Cerebellar nuclear complex (tissue), 1 donor: ENCODE measurements at regions not wholly inside any gene's neighbourhood (a gene's known extent, or its start where the extent isn't known, plus 50 kb on each side); places are given as distances from the start of the nearest gene placed in this dataset.

Source experiments
- DNase-seq, 2 experiments: peaks; one replicate each; lab custom pipeline; 2025; lab: John Stamatoyannopoulos, UW

GRCh38 chr21:14722841-14723483 lies 176.8 kb upstream of the SAMSN1 start:
- no peak for DNase-seq

DNA sequence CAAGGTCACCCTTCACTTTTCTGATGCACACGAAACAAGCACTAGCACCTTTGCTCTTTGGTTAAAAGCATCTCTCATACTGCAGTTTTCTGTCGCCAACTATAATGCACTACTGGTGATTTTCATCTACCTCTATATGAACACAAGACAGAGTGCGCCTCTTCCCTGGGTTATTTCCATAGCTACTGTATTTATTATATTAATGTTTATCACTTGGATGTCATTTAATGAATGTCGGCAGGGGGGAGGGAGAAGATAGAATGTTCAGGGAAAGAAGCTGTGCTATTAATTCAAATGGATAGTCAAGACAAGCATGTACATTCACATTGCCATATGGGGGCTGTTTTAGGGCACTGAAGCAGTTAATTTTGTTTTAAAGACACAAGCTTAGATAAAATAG lies 174.1 kb upstream of the SAMSN1 start:
- no peak for DNase-seq

DNA sequence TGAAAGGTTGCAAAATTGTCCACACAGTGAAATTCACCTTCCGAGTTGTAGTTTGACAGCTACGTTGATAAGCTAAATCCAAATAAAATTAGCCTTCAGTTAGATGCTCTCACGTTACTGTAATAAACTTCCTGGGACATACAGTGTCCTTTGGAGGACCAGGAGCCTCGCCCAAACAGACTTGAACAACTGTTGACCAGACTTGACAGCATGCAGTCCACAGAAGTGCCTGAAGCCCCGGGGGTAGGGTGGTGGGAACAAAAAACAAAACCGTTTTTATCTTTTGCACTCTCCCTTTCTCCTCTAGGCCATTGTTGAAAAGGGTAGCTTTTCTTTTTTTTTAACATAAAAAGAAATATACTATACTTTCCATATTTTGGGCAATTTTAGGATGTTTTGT lies 172.8 kb upstream of the SAMSN1 start:
- DNase-seq = no peak

DNA sequence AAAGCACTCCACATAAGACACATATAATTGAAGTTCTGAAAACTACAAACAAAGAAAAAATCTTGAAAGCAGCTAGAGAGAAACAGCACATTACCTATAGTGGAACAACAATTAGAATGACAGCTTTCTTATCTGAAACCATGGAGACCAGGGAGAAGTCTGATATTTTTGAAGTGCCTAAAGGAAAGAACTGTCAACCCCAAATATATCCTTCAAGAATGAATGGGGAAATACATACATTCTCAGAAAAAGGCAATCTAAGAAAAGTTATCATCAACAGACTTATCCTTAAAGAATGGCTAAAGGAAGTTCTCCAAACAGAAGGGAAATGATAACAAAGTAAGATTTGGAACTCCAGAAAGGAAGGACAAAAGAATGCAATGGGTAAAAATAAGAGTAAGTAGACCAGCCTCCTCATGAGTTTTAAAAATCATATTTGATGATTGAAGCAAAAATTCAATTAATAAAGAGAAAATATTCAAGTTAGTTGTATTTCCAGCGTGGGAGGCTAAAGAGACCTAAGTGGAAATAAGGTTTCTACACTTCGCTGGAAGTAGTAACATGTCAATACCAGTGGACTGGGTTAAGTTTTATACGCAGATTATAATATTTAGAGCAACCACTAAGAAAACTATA lies 170.8 kb upstream of the SAMSN1 start:
- DNase-seq = no peak

- DNase-seq = no peak
Measured at GRCh38 chr21:14713109-14713508, 167.0 kb upstream of the SAMSN1 start.

DNA sequence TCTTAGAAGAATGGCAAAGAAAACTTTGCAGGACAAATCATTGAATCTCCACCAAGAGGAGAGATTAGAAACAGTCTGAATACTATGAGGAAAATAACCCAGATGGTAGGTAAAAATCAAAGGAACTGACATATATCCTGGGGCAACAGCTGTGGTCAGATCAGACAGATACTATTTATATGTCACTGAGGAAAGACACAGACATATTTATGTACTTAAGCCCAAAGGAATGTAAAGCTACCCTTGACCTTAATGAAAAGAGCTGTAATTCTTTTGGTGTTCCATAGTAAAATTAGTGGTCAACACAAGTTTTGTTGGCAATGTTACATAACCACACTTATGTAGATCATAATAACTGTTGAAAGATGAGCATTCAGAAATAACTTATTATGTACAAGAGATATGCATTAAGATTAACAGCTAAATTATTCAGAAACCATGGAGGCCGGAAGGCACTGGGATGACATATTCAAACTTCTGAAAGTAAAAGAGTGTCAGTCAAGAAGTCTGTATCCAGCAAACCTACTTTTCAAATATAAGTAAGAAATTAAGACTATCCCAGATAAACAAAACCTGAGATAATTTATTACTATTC lies 166.1 kb upstream of the SAMSN1 start:
- no peak for DNase-seq

GRCh38 chr21:14711287-14711686 lies 165.2 kb upstream of the SAMSN1 start:
- DNase-seq = no peak

GRCh38 chr21:14707511-14708020 lies 161.5 kb upstream of the SAMSN1 start:
- DNase-seq = no peak

- no peak for DNase-seq
Measured at GRCh38 chr21:14706712-14707510, 160.8 kb upstream of the SAMSN1 start.

DNA sequence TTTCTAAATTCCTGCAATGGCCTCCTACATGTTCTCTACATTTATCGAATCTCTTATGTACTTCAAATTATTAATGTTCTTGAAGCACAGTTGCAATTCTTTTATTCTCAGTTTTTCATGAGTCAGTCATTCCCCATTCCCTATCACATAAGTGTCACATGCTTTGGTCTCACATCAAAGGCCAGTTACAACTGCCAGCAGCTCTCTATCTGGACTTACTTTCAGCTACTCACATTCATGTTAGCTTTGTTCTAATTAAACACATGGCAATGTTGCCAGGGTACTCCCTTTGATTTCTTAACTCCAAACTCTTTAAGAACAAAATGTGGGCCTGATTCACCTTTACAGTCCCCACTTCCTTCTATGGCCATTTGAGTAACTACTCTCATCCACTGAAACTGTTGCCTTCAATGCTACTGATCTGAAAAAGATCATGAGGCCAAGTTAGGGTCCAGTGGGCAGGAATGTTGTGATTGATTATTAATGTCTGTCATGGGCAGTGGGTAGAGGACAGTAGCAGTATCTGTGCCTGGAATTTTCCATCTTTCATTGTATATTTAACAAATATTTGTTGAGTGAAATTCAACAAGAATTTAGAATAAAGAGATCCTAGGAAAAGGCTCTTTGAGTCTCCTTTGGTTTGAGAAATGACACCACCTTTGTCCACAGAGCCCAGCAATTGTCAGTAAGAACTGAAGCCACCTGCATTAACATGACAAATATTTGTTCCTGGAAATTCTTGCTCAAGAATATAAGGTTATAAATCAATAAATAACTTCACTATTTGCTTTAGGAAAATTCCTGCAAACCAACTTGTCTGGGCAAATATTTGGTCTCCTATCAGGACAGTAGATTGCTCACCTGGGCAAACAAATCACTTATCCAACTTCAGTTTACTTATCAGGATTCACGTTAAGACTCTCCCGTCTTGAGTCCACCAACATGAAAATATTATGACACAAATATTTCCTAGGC lies 153.6 kb upstream of the SAMSN1 start:
- no peak for DNase-seq

DNA sequence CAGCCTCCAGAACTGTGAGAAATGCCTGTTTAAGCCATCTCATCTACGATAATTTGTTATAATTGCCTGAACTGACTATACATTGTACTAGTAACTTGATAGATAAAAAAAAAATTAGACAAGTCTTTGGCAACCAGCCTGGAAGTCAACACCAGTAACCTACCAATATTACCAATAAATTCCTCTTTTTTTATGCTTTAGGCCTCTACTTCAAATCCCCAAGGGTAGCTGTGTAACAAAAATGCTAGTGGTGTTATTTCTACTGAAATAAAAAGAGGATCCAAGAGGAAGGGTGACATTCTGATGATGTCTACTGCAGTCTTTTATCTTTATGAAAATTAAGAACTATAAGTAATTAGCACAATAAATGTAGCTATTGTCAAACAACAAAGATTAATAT lies 151.7 kb upstream of the SAMSN1 start:
- no peak for DNase-seq

GRCh38 chr21:14694817-14695216 lies 148.7 kb upstream of the SAMSN1 start:
- DNase-seq = no peak

DNA sequence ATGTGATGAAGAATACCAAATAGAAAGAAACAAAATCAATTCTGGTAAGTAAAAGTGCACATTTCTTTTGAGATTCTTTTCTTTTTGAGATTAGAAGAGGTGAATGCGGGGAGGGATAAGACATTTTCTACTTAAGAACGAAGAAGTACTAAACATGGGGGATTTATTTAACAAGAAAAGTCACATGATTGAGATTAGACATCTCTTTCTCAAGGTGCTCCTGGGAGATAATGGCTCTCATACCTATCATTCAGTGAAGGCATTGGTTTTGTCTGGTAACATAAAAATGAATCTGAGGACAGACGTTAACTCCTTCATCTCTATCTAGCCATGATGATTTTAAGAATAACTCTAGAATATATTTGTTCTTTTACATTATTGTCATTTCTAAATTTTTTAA lies 147.9 kb upstream of the SAMSN1 start:
- DNase-seq = no peak

- DNase-seq = no peak
Measured at GRCh38 chr21:14691914-14692313, 145.8 kb upstream of the SAMSN1 start.

- no peak for DNase-seq
Measured at GRCh38 chr21:14690886-14691285, 144.8 kb upstream of the SAMSN1 start.

DNA sequence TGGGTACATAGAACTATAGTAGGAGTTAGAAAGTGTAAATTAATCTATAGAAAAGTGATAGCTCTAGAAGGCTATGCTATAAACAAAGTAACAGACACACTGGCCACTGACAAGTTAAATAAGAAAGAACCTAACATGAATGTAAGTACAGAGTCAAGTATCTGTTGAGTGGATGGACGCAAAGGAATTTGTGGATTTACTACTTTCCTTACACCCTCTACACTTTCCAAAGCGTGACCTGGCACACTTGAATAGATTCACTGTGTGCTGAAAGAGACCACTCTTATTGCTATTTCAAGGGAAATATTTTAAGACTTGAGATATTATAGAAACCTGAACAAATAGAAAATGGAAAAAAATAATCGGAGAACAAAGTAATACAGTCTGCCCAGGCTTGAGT lies 142.8 kb upstream of the SAMSN1 start:
- DNase-seq = no peak

DNA sequence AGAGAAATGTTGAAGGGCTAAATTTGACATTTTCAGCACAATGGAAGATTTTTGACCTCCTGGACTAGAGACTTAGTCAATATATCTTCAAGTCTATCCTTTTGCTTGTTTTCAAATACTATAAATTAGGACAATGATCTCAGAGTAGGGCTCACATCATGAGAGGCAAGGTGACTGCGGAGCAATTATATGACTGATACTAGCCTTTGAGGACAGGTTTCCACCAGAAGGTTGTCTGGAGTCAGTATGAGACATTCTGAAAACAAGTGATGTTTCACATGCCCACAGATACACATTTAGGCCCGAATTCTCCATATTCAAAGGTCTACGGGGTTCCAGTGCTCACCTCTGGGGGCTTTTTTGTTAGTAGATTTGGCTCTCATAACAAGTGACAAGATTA lies 142.3 kb upstream of the SAMSN1 start:
- DNase-seq = no peak

DNA sequence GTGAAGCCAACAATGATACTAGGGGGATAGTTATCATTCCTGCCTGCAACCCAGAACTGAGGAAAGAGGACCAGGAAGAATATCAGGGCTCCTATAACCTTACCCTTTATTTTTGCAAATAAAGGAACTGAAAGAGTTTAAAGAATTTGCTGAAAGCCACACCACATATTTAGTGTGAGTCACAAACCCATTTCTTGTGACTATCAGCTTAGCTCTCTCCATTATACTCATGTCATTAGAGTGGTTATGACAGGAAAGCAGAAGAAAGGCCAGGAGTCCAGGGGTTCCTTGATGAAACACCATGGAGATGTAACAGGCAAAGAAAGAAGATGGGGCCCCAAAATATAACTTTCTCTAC lies 141.1 kb upstream of the SAMSN1 start:
- DNase-seq = no peak

DNA sequence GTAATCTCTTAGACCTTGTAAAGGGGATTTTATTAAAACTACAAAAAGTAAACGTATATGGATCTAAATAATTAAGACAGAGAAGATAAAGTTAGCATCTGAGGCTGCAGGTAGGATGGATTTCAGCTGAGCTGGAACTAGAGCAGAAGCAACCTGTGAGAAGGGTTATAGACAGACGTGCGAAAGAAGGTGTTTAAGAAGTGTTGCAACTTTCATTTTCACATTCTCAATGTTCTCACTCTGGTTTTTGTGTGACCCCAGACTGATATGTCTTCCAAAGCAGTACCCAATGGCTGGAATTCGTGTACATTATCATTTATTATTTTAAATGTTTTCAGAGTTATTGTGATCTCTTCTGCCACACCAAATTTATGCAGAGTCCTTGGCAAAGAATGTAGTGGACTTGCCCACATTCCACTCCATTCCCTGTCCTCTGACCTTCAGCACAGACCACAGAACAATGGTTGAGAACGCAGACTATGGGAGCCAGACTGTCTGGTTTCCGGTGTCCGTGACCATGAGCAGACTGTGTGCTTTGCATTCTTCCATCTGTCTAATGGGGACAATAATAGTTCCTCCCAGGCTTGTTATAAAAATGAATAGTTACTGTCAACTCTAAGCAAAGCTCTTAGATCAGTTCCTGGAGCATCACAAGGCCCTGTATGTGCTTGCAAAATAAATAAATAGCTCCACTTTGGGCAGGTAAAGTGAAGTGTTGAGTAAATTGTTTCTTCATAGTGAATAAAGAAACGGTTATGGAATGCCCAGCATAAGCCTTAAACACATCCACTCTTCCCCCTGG lies 140.6 kb upstream of the SAMSN1 start:
- no peak for DNase-seq

DNA sequence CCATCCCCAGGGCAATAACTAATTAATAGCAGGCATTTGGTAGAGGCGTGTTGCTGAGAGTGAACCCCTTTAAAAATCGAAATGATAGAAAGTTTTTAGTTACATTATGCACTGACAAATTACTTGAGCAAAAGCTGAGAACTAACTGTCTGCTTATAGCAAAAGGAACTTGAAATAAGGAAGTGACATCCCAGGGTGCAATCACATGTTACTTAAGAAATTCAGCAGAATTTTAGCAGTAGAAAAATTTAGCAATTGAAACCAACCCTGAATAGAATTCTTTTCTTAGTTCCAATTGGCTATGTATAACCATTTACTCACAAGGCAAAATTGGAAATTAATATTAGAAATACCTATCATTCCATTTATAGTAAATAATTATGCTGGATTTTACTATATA lies 139.5 kb upstream of the SAMSN1 start:
- no peak for DNase-seq

- DNase-seq = no peak
Measured at GRCh38 chr21:14684071-14684470, 138.0 kb upstream of the SAMSN1 start.
